Endothelial cell (in vitro differentiated cells): ENCODE measurements at regions not wholly inside any gene's neighbourhood (a gene's known extent, or its start where the extent isn't known, plus 50 kb on each side); places are given as distances from the start of the nearest gene placed in this dataset.

Experiments
- DNase-seq: peaks from one replicate; pipeline ENCODE4 v3.0.0; 2021; ENCODE audit warnings: low spot score
- H3K27ac Mint-ChIP-seq: one replicate; pipeline ENCODE4 v1.8.0; 2021; ENCODE audit warnings: mixed read lengths, inconsistent platforms; ENCODE audit not compliant: unreplicated experiment
- H3K27me3 Mint-ChIP-seq: one replicate; pipeline ENCODE4 v1.8.0; 2021; ENCODE audit warnings: mild to moderate bottlenecking, moderate library complexity, mixed read lengths, inconsistent platforms; ENCODE audit not compliant: unreplicated experiment
- H3K36me3 Mint-ChIP-seq: one replicate; pipeline ENCODE4 v1.8.0; 2021; ENCODE audit warnings: mild to moderate bottlenecking, low read depth, mixed read lengths, inconsistent platforms; ENCODE audit not compliant: unreplicated experiment
- H3K4me1 Mint-ChIP-seq: one replicate; pipeline ENCODE4 v1.8.0; 2021; ENCODE audit warnings: mild to moderate bottlenecking, mixed read lengths, inconsistent platforms; ENCODE audit not compliant: unreplicated experiment
- H3K4me3 Mint-ChIP-seq: one replicate; pipeline ENCODE4 v1.8.0; 2021; ENCODE audit warnings: mild to moderate bottlenecking, mixed read lengths, inconsistent platforms; ENCODE audit not compliant: unreplicated experiment
- H3K9me3 Mint-ChIP-seq: one replicate; pipeline ENCODE4 v1.8.0; 2021; ENCODE audit warnings: mixed read lengths, inconsistent platforms; ENCODE audit not compliant: unreplicated experiment
- CTCF ChIP-seq: fragments of 200-600 bp; sonication (generic); IDR thresholded peaks from one replicate; pipeline ENCODE4 v1.5.0; 2021; ENCODE audit warnings: antibody characterized with exemption; ENCODE audit not compliant: unreplicated experiment

- H3K4me3 Mint-ChIP-seq, result no peak overlapping the region
- no peak for TF ChIP-seq CTCF
- no peaks in the 10 kb centered on the region for H3K27me3 Mint-ChIP-seq
- H3K27ac Mint-ChIP-seq, result no peak overlapping the region
- no peaks in the 10 kb centered on the region for H3K9me3 Mint-ChIP-seq
- no peaks in the 10 kb centered on the region for H3K36me3 Mint-ChIP-seq
- H3K4me1 Mint-ChIP-seq, result no peaks in the 10 kb centered on the region
- no peak for DNase-seq
Measured at GRCh38 chrX:14398725-14399124, 130.6 kb upstream of the GLRA2 start.

- DNase-seq, result no peak
- Mint-ChIP-seq H3K36me3 (no peaks in the 10 kb centered on the region), H3K27ac (no peak overlapping the region), H3K4me3 (no peak overlapping the region), H3K4me1 (no peaks in the 10 kb centered on the region), H3K9me3 (no peaks in the 10 kb centered on the region), H3K27me3 (no peaks in the 10 kb centered on the region)
- TF ChIP-seq CTCF, result no peak
Measured at GRCh38 chrX:14389682-14390081, 139.7 kb upstream of the GLRA2 start.

- no peak overlapping the region for H3K27ac Mint-ChIP-seq
- H3K9me3 Mint-ChIP-seq, result no peaks in the 10 kb centered on the region
- no peak for TF ChIP-seq CTCF
- H3K4me1 Mint-ChIP-seq, result no peaks in the 10 kb centered on the region
- H3K4me3 Mint-ChIP-seq, result no peak overlapping the region
- DNase-seq, result no peak
- no peaks in the 10 kb centered on the region for H3K36me3 Mint-ChIP-seq
- H3K27me3 Mint-ChIP-seq, result no peaks in the 10 kb centered on the region
Measured at GRCh38 chrX:14386981-14387380, 142.4 kb upstream of the GLRA2 start.

GRCh38 chrX:14380044-14380443 is 149.3 kb upstream of the GLRA2 start:
- H3K27ac Mint-ChIP-seq, result no peak overlapping the region
- H3K27me3 Mint-ChIP-seq, result no peaks in the 10 kb centered on the region
- DNase-seq, result no peak
- no peaks in the 10 kb centered on the region for H3K36me3 Mint-ChIP-seq
- H3K9me3 Mint-ChIP-seq, result no peaks in the 10 kb centered on the region
- no peak overlapping the region for H3K4me3 Mint-ChIP-seq
- H3K4me1 Mint-ChIP-seq, result no peaks in the 10 kb centered on the region
- no peak for TF ChIP-seq CTCF

GRCh38 chrX:14377427-14377826 is 151.9 kb upstream of the GLRA2 start:
- Mint-ChIP-seq H3K27ac (no peak overlapping the region), H3K27me3 (no peaks in the 10 kb centered on the region), H3K9me3 (no peaks in the 10 kb centered on the region), H3K4me1 (no peaks in the 10 kb centered on the region), H3K4me3 (no peak overlapping the region), H3K36me3 (no peaks in the 10 kb centered on the region)
- DNase-seq, result no peak
- no peak for TF ChIP-seq CTCF
